ENCODE measurements at regions not wholly inside any gene's neighbourhood (a gene's known extent, or its start where the extent isn't known, plus 50 kb on each side); places are given as distances from the start of the nearest gene placed in this dataset.

GRCh38 chr6:169385237-169385880, 131.7 kb upstream of the THBS2 start:
- TF ChIP-seq CTCF (IDR thresholded peaks at IDR 0.05; ENCODE audit: low read depth, low read length): no peak
- no peak overlapping the region for H3K4me3 ChIP-seq (ENCODE audit: low read depth, low read length)

GRCh38 chr6:169384291-169384690, 130.6 kb upstream of the THBS2 start:
- H3K4me3 ChIP-seq (ENCODE audit: low read depth, low read length): no peak overlapping the region
- TF ChIP-seq CTCF (IDR thresholded peaks at IDR 0.05; ENCODE audit: low read depth, low read length): no peak

GRCh38 chr6:169383265-169383664, 129.6 kb upstream of the THBS2 start:
- TF ChIP-seq CTCF (IDR thresholded peaks at IDR 0.05; ENCODE audit: low read depth, low read length): no peak
- H3K4me3 ChIP-seq (ENCODE audit: low read depth, low read length): no peak overlapping the region

- TF ChIP-seq CTCF (IDR thresholded peaks at IDR 0.05; ENCODE audit: low read depth, low read length): no peak
- no peak overlapping the region for H3K4me3 ChIP-seq (ENCODE audit: low read depth, low read length)
Observed at GRCh38 chr6:169382735-169383134, 129.1 kb upstream of the THBS2 start.

- H3K4me3 ChIP-seq (ENCODE audit: low read depth, low read length): no peak overlapping the region
- no peak for TF ChIP-seq CTCF (IDR thresholded peaks at IDR 0.05; ENCODE audit: low read depth, low read length)
Observed at GRCh38 chr6:169381988-169382387, 128.3 kb upstream of the THBS2 start.

- no peak for TF ChIP-seq CTCF (IDR thresholded peaks at IDR 0.05; ENCODE audit: low read depth, low read length)
- no peak overlapping the region for H3K4me3 ChIP-seq (ENCODE audit: low read depth, low read length)
Observed at GRCh38 chr6:169380493-169380892, 126.8 kb upstream of the THBS2 start.

GRCh38 chr6:169379495-169380070, 125.9 kb upstream of the THBS2 start:
- TF ChIP-seq CTCF (IDR thresholded peaks at IDR 0.05; ENCODE audit: low read depth, low read length): no peak
- H3K4me3 ChIP-seq (ENCODE audit: low read depth, low read length): no peak overlapping the region
